ENCODE measurements at regions not wholly inside any gene's neighbourhood (a gene's known extent, or its start where the extent isn't known, plus 50 kb on each side); places are given as distances from the start of the nearest gene placed in this dataset.

GRCh38 chr4:150012851-150013360 lies 65.3 kb upstream of the DCLK2 start:
- TF ChIP-seq CTCF (IDR thresholded peaks at IDR 0.05; ENCODE audit: insufficient read depth, low read length, poor library complexity, severe bottlenecking) (no peak), EZH2phosphoT487 (conservative IDR thresholded peaks at IDR 0.05; ENCODE audit: low read length) (no peak)
